IgD-negative memory B cell (primary cell): ENCODE measurements at regions not wholly inside any gene's neighbourhood (a gene's known extent, or its start where the extent isn't known, plus 50 kb on each side); places are given as distances from the start of the nearest gene placed in this dataset.
"Not testable (repeated sequence)": the region's sequence is repeated elsewhere in the genome, so short reads cannot be mapped to it uniquely, and the experiment has no call there.

Experiments
- H3K27ac Mint-ChIP-seq, 3 donors: one replicate each; pipeline ENCODE4 v1.8.0; 2020 to 2022; ENCODE audit warnings: mild to moderate bottlenecking in 3 of 3, mixed read lengths in 3 of 3, moderate library complexity in 1 of 3
- H3K27me3 Mint-ChIP-seq: one replicate; pipeline ENCODE4 v1.8.0; 2021; ENCODE audit warnings: mixed read lengths
- H3K36me3 Mint-ChIP-seq: one replicate; pipeline ENCODE4 v1.8.0; 2020; ENCODE audit warnings: mild to moderate bottlenecking, mixed read lengths
- H3K4me1 Mint-ChIP-seq, 3 donors: one replicate each; pipeline ENCODE4 v1.8.0; 2020 to 2022; ENCODE audit warnings: mixed read lengths in 3 of 3, mild to moderate bottlenecking in 1 of 3
- H3K4me3 Mint-ChIP-seq, 4 donors: one replicate each; pipeline ENCODE4 v1.8.0; 2020 to 2022; ENCODE audit warnings: mild to moderate bottlenecking in 4 of 4, mixed read lengths in 4 of 4, moderate library complexity in 3 of 4
- H3K9me3 Mint-ChIP-seq, 3 donors: one replicate each; pipeline ENCODE4 v1.8.0; 2020 to 2021; ENCODE audit warnings: mixed read lengths in 3 of 3, mild to moderate bottlenecking in 1 of 3

DNA sequence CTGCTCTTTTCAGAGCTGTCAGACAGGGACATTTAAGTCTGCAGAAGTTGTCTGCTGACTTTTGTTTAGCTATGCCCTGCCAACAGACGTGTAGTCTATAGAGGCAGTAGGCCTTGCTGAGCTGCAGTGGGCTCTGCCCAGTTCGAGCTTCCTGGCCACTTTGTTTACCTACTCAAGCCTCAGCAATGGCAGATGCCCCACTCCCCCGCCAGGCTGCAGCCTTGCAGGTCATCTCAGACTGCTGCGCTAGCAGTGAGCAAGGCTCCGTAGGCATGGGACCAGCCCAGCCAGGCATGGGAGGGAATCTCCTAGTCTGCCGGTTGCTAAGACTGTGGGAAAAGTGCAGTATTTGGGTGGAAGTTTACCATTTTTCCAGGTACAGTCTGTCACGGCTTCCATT is 230.5 kb upstream of the NRG3 start:
- H3K27ac Mint-ChIP-seq, H3K27me3 Mint-ChIP-seq, H3K4me1 Mint-ChIP-seq: not testable (repeated sequence)

DNA sequence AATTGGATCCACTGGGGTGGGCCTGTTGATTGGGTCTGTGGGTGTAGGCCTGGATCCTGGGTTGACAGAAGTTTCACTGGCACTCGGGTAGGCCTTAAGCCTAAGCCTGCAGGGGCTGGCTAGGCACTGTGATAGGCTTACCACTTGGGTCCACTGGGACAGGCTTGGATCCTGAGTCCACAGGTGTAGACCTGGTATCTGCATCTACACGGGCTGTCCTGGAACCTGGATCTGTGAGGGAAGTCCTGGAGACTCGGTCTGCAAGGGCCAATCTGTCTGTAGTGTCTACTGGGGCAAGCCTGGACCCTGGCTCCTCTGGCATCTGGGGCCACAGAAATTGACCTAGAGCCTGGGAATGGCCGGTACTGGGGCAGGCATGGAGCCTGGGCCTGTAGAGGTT is 219.0 kb upstream of the NRG3 start:
- Mint-ChIP-seq H3K4me3 (no peak overlapping the region), H3K36me3 (no peaks in the 10 kb centered on the region), H3K4me1 (no peaks in the 10 kb centered on the region), H3K9me3 (peaks cover 6 to 14% (median 7%) of the 10 kb centered on the region in 3 donors), H3K27me3 (no peaks in the 10 kb centered on the region), H3K27ac (no peak overlapping the region)

More for the DNA sequence above, 230.5 kb upstream of the NRG3 start:
- not testable (repeated sequence) for H3K4me3 Mint-ChIP-seq, H3K36me3 Mint-ChIP-seq, H3K9me3 Mint-ChIP-seq

DNA sequence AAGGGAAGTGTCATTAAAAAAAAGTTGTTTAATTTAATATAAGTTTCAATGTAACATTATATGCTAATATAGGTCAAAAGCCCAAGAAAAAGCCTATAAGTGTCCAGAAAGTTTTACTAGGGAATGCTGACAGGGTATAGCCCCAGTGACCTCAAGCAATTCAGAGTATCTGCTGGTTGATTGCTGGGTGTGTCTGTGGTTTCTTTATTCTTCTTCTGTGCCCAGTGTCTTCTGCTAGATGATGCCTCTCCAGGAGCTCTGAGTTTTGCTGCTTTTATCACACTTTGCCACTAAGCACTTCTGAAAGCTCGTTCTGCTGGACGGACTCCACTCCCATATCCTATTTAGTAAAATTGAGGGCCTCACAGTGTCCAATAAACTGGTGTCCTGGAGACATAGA is 212.2 kb upstream of the NRG3 start:
- Mint-ChIP-seq H3K4me1 (no peaks in the 10 kb centered on the region), H3K36me3 (no peaks in the 10 kb centered on the region), H3K4me3 (no peak overlapping the region), H3K27ac (no peak overlapping the region), H3K9me3 (peaks cover 4 to 9% (median 4%) of the 10 kb centered on the region in 3 donors), H3K27me3 (no peaks in the 10 kb centered on the region)

DNA sequence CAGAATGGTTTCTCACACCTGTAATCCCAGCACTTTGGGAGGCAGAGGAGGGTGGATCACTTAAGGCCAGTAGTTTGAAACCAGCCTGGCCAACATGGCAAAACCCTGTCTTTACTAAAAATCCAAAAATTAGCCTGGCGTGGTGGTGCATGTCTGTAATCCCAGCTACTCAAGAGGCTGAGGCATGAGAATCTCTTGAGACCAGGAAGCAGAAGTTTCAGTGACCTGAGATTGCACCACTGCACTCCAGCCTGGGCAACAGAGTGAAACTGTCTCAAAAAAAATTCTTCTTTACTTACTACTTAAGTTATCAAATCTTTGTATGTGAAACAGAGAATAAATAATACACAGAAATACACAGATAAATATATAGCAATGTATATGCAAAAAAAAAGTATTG is 210.2 kb upstream of the NRG3 start:
- not testable (repeated sequence) for H3K36me3 Mint-ChIP-seq, H3K27me3 Mint-ChIP-seq, H3K4me1 Mint-ChIP-seq, H3K4me3 Mint-ChIP-seq, H3K27ac Mint-ChIP-seq
- peaks cover 5 to 12% (median 6%) of the 10 kb centered on the region in 3 donors for H3K9me3 Mint-ChIP-seq

DNA sequence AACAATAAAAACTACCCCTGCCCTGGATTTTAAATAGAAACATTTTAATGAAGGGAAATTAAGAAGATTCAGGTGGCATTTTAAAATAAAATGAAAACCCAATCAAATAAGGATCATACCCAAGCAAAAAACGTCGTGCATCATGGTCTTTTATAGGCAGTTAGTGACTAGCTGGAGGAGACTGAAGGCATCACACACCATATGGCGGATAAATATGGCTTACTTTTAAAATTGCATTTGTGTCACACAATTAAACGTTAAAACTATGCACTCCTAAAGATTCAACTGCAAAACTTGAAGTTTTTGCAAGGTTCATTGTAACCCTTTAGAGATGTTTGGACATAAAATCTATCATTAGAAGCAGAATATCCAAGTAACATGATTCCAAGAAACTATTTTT is 200.1 kb upstream of the NRG3 start:
- H3K27ac Mint-ChIP-seq = no peak overlapping the region
- no peak overlapping the region for H3K4me3 Mint-ChIP-seq
- H3K27me3 Mint-ChIP-seq = no peaks in the 10 kb centered on the region
- H3K9me3 Mint-ChIP-seq = peaks cover 3 to 6% (median 4%) of the 10 kb centered on the region in 3 donors
- H3K36me3 Mint-ChIP-seq = no peaks in the 10 kb centered on the region
- H3K4me1 Mint-ChIP-seq = no peaks in the 10 kb centered on the region

DNA sequence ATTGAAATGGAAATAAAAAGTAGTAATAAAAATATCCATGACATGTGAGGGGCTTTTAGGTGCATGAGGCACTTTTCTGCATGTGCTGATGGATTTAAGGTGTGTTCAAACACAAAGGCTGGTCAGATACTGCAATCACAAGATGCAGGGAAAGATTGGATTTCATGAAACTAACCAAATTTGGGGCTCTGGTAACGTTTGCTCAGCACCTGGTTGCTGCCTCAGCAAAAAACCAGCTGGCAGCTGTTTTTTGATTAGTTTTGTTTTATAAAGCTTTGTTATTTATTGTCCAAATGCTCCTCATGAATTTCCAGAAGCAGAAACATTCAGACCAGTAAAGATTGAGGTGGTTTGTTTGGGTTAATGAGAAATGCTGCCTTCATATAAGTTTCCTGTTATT is 195.7 kb upstream of the NRG3 start:
- Mint-ChIP-seq H3K27ac (no peak overlapping the region), H3K9me3 (peaks cover 0 to 5% (median 2%) of the 10 kb centered on the region in 3 donors), H3K4me1 (no peaks in the 10 kb centered on the region), H3K4me3 (no peak overlapping the region), H3K36me3 (no peaks in the 10 kb centered on the region), H3K27me3 (no peaks in the 10 kb centered on the region)

DNA sequence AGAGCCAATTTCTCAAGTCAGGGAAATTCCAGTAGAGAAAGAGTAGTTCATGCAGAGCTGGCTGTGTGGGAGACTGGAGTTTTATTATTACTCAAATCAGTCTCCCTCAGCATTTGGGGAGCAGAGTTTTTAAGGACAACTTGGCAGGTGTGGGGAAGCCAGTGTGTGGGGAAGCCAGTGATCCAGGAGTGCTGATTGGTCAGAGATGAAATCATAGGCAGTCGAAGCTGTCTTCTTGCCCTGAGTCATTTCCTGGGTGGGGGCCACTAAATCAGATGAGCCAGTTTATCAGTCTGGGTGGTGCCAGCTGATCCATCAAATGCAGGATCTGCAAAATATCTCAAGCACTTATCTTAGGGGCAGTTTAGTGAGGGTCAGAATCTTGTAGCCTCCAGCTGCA is 194.6 kb upstream of the NRG3 start:
- H3K27me3 Mint-ChIP-seq = no peaks in the 10 kb centered on the region
- H3K36me3 Mint-ChIP-seq = no peaks in the 10 kb centered on the region
- H3K4me3 Mint-ChIP-seq = no peak overlapping the region
- no peaks in the 10 kb centered on the region for H3K4me1 Mint-ChIP-seq
- no peak overlapping the region for H3K27ac Mint-ChIP-seq
- H3K9me3 Mint-ChIP-seq = peaks cover 0 to 2% (median 2%) of the 10 kb centered on the region in 3 donors

DNA sequence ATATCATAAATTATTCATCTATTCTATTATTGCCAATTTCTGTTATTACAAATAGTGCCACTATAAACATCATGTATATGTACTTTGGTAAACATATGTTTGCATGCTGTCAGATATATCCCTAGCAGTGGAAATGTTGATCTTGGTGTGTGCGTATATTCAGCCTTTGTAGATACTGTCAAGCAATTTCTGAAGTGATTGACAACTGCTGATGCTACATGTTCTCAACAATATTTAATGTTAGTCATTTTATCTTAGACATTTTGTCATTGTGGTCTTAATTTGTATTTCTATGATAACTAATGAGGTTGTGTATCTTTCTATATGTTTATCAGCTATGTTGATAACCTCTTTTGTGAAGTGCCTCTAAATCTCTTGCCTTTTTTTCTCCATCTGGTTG is 186.5 kb upstream of the NRG3 start:
- no peaks in the 10 kb centered on the region for H3K36me3 Mint-ChIP-seq

DNA sequence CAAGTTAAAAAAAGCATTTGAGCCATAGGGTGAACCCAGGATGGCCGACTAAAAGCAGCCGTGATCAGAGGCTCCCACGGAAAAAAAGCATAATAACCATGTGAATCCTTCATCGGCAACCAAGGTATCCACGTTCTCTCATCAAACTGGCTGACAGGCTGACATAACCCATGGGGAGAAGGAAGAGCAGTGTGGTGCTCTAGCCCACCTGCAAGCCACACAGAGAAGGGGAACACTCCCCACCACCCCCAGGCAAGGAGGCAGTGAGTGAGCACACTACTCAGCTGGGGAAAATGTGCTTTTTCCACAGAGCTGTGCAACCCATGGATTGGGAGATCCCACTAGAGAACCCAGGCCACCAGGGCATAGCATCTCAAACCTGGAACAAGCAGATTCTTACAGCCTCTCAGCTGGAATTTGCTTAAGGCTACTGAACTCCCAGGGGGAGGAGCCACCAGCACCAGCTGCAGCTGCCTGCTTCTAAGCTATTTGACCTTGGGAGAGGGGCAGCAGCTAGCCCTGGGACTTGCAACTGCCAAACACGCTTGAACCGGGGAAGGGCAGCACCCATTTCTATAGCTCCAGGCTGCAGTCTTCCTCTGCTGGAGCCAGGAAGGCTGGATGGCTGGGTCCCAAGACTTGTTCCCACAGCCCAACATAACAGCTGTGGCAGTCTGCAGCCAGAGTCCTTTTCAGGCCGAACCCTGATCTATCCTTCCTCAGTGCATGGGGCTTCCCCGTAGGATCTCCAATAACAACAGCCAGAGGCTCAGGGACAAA is 178.2 kb upstream of the NRG3 start:
- Mint-ChIP-seq H3K4me3 (no peak overlapping the region), H3K27ac (no peak overlapping the region), H3K9me3 (peaks cover 2 to 29% (median 13%) of the 10 kb centered on the region in 3 donors), H3K4me1 (no peaks in the 10 kb centered on the region), H3K27me3 (no peaks in the 10 kb centered on the region), H3K36me3 (no peaks in the 10 kb centered on the region)

More for the DNA sequence above, 186.5 kb upstream of the NRG3 start:
- Mint-ChIP-seq H3K4me3 (no peak overlapping the region), H3K9me3 (peaks cover 0 to 13% (median 7%) of the 10 kb centered on the region in 3 donors), H3K4me1 (no peaks in the 10 kb centered on the region), H3K27ac (no peak overlapping the region), H3K27me3 (no peaks in the 10 kb centered on the region)

DNA sequence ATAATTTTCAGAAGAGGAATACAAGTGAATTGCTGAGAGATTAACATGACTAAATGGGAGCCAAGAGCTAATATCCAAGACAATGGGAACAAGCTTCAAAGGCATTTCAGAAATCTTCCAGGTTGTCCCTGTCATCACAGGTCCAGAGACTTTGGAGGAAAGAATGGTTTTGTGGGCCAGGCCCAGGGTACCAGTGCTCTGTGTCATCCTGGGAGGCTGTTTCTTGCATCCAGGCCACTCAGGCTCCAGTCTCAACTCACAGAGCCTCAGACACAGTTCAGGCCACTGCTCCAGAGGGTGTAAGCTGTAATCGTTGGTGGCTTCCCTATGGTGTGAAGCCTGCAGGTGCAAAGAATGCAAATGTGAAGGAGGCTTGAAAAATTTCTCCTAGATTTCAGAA is 170.4 kb upstream of the NRG3 start:
- Mint-ChIP-seq H3K4me1 (no peaks in the 10 kb centered on the region), H3K4me3 (no peak overlapping the region), H3K27me3 (no peaks in the 10 kb centered on the region), H3K27ac (no peak overlapping the region), H3K36me3 (no peaks in the 10 kb centered on the region), H3K9me3 (peaks cover 2 to 15% (median 2%) of the 10 kb centered on the region in 3 donors)

DNA sequence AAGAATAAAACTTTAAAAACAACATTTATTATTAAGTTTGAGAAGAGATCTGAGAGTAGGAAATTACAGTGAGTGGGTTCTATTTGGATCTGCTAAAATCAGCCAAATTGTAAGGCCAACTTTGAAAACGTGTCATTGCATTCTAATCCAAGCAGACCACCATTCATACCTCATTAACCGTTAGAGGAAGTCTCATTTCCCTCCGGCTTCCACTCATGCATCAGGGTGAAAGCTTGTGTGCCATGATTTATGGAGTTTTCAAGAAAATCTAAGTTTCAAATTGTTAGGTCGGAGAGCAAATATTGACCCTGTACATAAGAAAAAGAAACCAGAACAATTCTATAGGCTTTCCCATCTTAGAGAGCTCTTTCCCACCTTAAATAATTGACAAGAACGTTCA is 166.6 kb upstream of the NRG3 start:
- H3K4me1 Mint-ChIP-seq = no peaks in the 10 kb centered on the region
- no peaks in the 10 kb centered on the region for H3K36me3 Mint-ChIP-seq
- no peak overlapping the region for H3K4me3 Mint-ChIP-seq
- H3K27ac Mint-ChIP-seq = no peak overlapping the region
- no peaks in the 10 kb centered on the region for H3K27me3 Mint-ChIP-seq
- no peaks in the 10 kb centered on the region for H3K9me3 Mint-ChIP-seq

DNA sequence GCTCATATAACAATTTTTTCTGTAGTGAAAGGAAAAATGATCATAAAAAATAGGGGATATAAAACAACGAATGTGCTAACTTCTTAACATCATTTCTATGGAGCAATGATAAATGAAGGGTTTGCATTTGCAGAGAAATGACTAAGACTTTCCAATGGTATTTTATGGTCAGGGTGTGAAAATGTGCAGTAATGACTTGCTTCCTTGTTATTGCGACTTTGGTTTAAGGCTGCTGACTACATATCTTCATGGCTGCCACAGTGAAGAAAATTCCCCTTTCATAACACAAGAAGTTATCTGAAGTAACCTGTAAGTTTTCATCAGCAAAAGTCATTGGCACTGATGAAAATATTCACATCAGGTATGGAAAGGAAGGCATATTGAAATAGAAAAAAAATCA is 166.1 kb upstream of the NRG3 start:
- Mint-ChIP-seq H3K27ac (no peak overlapping the region), H3K9me3 (no peaks in the 10 kb centered on the region), H3K27me3 (no peaks in the 10 kb centered on the region), H3K4me3 (no peak overlapping the region), H3K36me3 (no peaks in the 10 kb centered on the region), H3K4me1 (no peaks in the 10 kb centered on the region)

DNA sequence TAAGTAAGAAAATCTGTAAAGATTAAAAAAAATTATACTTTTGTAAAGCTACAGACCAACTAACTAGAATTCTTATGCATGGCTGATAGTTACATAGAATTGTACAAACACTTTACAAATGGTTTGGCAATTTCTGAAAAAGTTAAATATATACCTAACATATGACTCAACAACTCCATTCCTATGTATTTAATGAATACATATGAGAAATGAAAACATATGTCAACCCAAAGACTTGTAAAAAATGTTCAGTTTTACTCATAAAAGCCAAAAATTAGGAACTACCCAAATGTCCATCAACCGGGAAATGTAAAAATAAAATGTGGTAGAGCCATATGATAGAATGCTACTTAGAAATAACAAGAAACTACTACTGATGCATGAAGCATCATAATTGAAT is 152.6 kb upstream of the NRG3 start:
- no peaks in the 10 kb centered on the region for H3K27me3 Mint-ChIP-seq
- no peaks in the 10 kb centered on the region for H3K36me3 Mint-ChIP-seq
- no peaks in the 10 kb centered on the region for H3K9me3 Mint-ChIP-seq
- H3K4me1 Mint-ChIP-seq = peaks cover 0 to 1% (median 0%) of the 10 kb centered on the region in 3 donors
- H3K4me3 Mint-ChIP-seq = no peak overlapping the region
- H3K27ac Mint-ChIP-seq = no peak overlapping the region

DNA sequence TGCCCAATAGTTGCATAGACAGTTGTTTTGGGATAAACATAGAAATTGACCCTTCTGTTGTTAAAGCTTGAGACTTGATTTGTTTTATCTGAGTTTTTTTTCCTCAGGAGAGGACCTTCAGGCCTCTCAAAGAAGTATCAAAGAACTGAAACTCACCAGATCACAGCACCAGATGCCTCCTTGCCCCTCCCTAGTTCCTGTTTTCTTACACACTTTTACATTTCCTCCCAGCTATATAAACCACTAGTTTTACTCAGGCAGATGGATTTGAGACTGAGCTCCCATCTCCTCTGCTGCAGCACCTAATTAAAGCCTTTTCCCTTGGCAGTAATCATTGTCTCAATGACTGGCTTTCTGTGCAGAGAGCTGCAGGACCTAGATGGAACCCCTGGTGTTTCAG is 150.6 kb upstream of the NRG3 start:
- Mint-ChIP-seq H3K4me1 (peaks cover 0 to 1% (median 0%) of the 10 kb centered on the region in 3 donors), H3K36me3 (no peaks in the 10 kb centered on the region), H3K4me3 (no peak overlapping the region), H3K27ac (no peak overlapping the region), H3K9me3 (no peaks in the 10 kb centered on the region), H3K27me3 (no peaks in the 10 kb centered on the region)

DNA sequence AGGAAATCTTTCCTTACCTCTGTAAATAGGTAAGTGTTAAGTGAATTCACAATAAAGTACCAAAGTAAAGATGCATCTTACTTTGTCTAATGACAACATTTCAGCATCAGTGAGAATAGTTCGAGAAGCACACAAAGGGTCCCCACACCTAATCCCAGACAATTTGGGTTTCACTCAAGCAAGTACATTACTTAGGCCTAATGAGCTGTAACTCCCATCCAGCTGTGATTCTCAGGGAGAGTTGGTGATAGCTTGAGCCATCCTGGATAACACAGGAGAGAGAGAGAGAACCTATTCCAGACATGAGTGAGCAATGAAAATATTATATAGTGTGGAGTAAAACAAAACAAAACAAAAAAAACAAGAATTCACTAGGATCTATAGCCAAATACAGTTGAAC is 149.1 kb upstream of the NRG3 start:
- no peaks in the 10 kb centered on the region for H3K27me3 Mint-ChIP-seq
- H3K4me3 Mint-ChIP-seq = no peak overlapping the region

DNA sequence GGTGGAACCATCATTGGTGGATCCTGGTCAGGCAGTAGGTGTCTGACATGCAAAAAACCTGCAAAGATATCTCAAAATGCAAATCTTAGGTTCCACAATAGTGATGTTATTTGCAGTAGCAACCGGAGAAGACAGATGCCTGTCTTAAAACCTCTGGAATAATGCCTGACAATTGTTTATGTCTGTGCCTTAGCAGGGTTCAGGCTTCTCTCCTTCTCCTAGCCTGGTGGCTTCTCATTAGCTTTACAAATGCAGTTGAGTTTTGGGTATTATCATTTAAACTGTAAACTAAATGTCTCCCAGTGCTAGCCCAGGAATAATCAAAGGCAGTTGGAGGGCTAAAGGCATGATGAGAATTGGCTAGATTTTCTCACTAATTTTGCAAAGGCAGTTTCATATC is 146.3 kb upstream of the NRG3 start:
- peaks cover 0 to 1% (median 0%) of the 10 kb centered on the region in 3 donors for H3K4me1 Mint-ChIP-seq
- H3K9me3 Mint-ChIP-seq = no peaks in the 10 kb centered on the region
- H3K36me3 Mint-ChIP-seq = no peaks in the 10 kb centered on the region
- no peak overlapping the region for H3K4me3 Mint-ChIP-seq
- no peak overlapping the region for H3K27ac Mint-ChIP-seq
- no peaks in the 10 kb centered on the region for H3K27me3 Mint-ChIP-seq

More for the DNA sequence above, 149.1 kb upstream of the NRG3 start:
- Mint-ChIP-seq H3K4me1 (peaks cover 0 to 1% (median 0%) of the 10 kb centered on the region in 3 donors), H3K27ac (no peak overlapping the region), H3K36me3 (no peaks in the 10 kb centered on the region), H3K9me3 (no peaks in the 10 kb centered on the region)
